ENCODE measurements at regions not wholly inside any gene's neighbourhood (a gene's known extent, or its start where the extent isn't known, plus 50 kb on each side); places are given as distances from the start of the nearest gene placed in this dataset.

DNA sequence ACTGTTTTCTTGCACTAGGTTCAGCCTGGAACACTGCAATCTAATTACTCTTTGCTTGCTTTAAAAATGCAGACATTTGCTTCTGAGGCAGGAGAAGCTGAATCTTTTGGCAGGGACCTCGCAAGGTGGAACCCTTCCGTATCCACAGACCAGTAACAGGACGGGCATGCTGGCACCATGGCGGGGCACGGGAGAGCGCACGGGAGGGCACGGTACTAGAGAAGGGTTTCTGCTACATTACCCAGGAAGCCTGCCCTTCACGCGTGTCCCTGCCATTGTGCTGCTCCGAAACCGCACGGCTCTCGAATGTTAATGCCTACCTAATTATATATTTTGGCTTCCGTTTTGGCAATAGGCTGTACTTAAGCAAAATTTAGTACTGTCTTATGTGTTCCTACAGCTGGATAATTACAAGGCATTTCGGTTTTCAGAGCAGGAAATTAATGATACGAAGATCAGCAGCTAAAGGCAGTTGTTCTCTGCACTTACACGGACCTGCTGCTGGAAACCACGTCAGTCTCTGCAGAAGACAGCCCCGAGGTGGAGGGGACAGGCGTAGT is 430.4 kb downstream of the IRS2 start:
- peaks cover under 1% of the 10 kb centered on the region for H3K4me1 Mint-ChIP-seq
- H3K27ac Mint-ChIP-seq, result no peak overlapping the region
- DNase-seq (no peak), ATAC-seq (no peak)
- H3K9me3 ChIP-seq (ENCODE audit: control insufficient read depth, low read length, poor library complexity, severe bottlenecking), result no peaks in the 10 kb centered on the region
- H3K36me3 Mint-ChIP-seq (ENCODE audit: low read depth), result no peaks in the 10 kb centered on the region
- no peak overlapping the region for H3K4me3 Mint-ChIP-seq
- peaks cover 25% of the 10 kb centered on the region for H3K27me3 Mint-ChIP-seq

DNA sequence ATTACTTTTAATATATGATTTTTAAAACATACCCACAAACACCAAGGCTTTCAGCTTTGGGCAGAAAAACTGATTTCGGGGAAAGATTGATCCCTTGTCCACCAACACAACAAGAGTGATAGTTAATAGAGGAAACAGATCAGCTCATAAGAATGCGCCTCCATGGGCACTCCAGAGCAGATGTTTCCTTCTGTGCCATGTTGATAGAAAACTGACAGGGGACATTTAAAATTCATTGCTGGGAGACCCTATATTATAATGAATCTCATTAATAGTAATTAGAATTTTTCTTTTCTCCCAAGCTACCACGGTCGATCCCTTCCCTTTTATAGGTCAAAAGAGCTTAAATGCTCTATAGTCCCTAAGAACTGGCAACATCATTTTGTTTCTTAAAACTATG is 431.2 kb downstream of the IRS2 start:
- Mint-ChIP-seq H3K27me3 (peaks cover 29% of the 10 kb centered on the region), H3K36me3 (ENCODE audit: low read depth) (no peaks in the 10 kb centered on the region), H3K4me3 (no peak overlapping the region), H3K27ac (no peak overlapping the region), H3K4me1 (no peaks in the 10 kb centered on the region)
- DNase-seq, result no peak
- no peak for ATAC-seq
- no peaks in the 10 kb centered on the region for H3K9me3 ChIP-seq (ENCODE audit: control insufficient read depth, low read length, poor library complexity, severe bottlenecking)

DNA sequence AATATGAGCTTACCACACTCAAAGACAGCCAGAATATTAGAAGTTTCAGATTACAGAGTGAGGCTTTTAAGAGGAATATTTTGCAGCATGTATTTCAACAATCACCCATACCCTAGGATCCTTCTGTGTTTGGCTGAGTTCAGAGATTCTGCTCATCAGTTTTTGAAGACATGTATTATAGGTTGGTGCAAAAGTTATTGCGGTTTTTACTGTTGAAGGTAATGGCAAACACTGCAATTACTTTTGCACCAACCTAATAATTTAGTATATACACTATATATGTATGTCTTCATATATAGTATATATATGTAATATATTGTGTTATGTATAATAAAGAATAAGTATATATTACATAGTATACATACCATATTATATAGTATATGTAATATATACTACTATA is 435.1 kb downstream of the IRS2 start:
- no peak for DNase-seq
- Mint-ChIP-seq H3K4me3 (no peak overlapping the region), H3K36me3 (ENCODE audit: low read depth) (no peaks in the 10 kb centered on the region), H3K4me1 (no peaks in the 10 kb centered on the region), H3K27ac (no peak overlapping the region), H3K27me3 (peaks cover 33% of the 10 kb centered on the region)
- H3K9me3 ChIP-seq (ENCODE audit: control insufficient read depth, low read length, poor library complexity, severe bottlenecking), result no peaks in the 10 kb centered on the region
- ATAC-seq, result no peak

DNA sequence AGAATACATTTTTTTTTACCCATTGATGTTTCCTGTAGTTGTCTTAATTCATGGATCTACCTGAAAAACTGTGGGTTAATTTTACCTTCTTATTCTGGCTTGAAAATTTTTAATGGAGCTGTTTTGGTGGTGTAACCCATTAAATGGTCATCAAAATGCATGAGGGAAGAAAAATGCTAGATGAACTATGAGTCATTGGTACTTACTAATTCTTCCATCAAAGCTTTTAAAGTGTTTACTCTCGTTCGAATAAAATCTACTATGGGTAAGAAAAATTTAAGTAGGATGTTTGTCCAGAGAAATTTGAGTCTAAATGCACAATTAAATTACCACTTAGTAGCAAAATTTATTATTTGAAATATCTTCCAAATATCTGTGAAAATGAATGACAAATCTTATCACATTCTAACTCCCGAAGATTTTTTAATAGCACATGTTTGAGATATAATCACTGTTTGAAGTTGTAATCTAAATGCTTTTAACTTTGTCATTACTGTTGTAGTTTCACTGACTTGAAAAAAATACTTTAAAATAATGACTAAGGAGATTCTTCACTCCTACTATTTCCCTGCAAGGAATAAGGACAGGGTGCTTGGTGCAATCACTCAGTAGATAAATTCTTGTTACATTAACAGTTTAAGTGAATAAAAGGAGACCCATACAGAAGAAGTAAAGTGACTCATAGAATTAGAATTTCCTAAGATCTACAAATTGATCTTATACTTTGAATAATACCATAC is 437.7 kb downstream of the IRS2 start:
- DNase-seq (no peak), ATAC-seq (no peak)
- Mint-ChIP-seq H3K27me3 (peaks cover 46% of the 10 kb centered on the region), H3K4me3 (no peak overlapping the region), H3K4me1 (no peaks in the 10 kb centered on the region), H3K36me3 (ENCODE audit: low read depth) (no peaks in the 10 kb centered on the region), H3K27ac (no peak overlapping the region)
- no peaks in the 10 kb centered on the region for H3K9me3 ChIP-seq (ENCODE audit: control insufficient read depth, low read length, poor library complexity, severe bottlenecking)

DNA sequence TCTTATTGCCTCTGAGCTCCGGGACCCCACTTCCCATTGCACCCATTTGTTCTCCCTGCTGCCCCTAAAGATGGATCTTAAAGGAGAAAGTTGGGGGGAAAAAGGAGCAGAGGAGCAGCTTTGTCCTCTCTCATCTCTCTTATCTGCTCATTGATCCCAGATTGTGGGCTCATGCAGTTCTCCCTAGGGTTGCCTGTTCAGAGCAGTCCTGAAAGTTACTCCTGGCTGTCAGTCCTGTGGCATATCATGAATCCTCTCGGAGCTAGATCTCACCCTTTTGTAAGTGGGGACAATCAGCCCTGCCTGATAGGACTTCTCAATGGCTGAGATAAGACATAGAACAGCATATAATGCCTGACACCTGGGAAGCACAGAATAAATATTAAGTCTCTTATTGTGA is 440.3 kb downstream of the IRS2 start:
- no peaks in the 10 kb centered on the region for H3K9me3 ChIP-seq (ENCODE audit: control insufficient read depth, low read length, poor library complexity, severe bottlenecking)
- no peak for DNase-seq
- Mint-ChIP-seq H3K27me3 (peaks cover 41% of the 10 kb centered on the region), H3K4me1 (no peaks in the 10 kb centered on the region), H3K36me3 (ENCODE audit: low read depth) (no peaks in the 10 kb centered on the region), H3K4me3 (no peak overlapping the region), H3K27ac (no peak overlapping the region)
- ATAC-seq, result no peak

DNA sequence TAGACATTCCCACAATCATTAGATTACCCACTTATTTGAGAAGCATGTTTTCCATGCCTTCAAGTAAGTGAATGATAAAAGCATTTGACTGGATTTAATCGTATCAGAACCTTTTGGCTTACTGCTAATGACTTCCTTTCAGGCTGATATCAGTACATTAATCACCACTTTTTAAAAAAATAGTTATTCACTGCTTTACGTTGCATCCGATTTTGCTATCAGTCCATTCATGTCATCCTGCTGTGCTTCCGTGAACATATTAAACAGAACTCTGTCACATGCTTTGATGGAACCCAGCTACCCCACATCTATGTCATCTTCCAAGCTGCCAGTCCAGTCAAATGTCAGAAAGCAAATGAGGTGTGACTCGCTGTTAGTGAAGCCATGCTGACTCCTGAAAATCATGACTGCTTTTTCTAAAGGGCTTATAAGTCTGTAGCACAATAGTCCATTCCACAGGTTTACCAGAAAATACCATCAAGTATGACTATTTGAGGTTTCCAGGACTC is 440.9 kb downstream of the IRS2 start:
- Mint-ChIP-seq H3K27ac (no peak overlapping the region), H3K4me1 (no peaks in the 10 kb centered on the region), H3K27me3 (peaks cover 37% of the 10 kb centered on the region), H3K36me3 (ENCODE audit: low read depth) (no peaks in the 10 kb centered on the region), H3K4me3 (no peak overlapping the region)
- ATAC-seq (no peak), DNase-seq (no peak)
- no peaks in the 10 kb centered on the region for H3K9me3 ChIP-seq (ENCODE audit: control insufficient read depth, low read length, poor library complexity, severe bottlenecking)

DNA sequence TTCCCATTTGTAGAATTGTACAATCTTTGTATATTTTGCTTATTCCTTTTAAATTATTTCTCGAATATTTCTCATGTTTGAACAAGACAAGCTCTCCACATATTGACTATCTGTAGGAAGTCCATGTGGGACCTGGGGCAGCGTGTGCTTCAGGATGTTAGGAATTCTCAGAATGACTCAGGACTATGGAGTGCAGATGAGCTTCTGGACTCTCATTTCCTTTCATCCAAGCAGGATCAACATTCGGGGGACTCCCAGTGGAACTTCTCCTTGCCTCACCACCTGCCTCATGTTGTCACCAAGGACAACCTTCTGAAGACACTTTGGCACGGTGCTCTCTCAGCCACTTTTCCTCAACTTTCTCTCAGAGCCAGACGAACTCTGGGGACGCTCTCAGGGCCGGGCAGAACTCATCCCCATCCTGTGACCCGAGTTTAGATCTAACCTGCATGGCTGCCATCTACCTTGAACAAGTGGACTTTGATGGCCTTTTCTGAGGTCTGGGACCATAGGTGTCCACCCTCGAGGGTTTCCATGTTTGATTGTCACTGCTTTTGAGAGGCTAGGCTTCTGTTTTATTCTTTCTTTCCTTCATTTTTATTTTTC is 441.7 kb downstream of the IRS2 start:
- no peak overlapping the region for H3K27ac Mint-ChIP-seq
- H3K4me3 Mint-ChIP-seq, result no peak overlapping the region
- H3K9me3 ChIP-seq (ENCODE audit: control insufficient read depth, low read length, poor library complexity, severe bottlenecking), result no peaks in the 10 kb centered on the region
- H3K36me3 Mint-ChIP-seq (ENCODE audit: low read depth), result no peaks in the 10 kb centered on the region
- H3K4me1 Mint-ChIP-seq, result no peaks in the 10 kb centered on the region
- ATAC-seq (no peak), DNase-seq (no peak)
- H3K27me3 Mint-ChIP-seq, result peaks cover 35% of the 10 kb centered on the region

DNA sequence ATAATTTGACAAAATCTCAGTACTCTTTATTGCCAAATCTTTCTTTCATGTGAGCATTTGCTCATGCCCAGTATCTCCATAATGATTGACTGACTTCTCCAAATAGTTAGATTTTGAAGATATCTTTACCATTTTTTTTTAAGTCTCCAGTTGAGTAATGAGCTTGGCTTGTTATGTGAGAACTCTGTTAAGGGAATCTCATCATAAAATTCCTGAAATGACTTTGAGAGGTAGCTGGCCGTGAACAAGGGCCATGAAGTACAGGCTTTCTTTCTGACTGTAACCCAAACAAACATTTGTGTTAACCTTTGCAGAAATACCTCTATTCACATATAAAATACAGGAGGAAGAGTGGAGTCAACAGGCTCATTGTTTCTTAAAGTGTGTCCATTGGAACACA is 449.7 kb downstream of the IRS2 start:
- H3K4me3 Mint-ChIP-seq, result no peak overlapping the region
- no peak for ATAC-seq
- DNase-seq, result no peak
- H3K27me3 Mint-ChIP-seq, result peaks cover 40% of the 10 kb centered on the region
- H3K36me3 Mint-ChIP-seq (ENCODE audit: low read depth), result no peaks in the 10 kb centered on the region
- H3K27ac Mint-ChIP-seq, result no peak overlapping the region
- H3K4me1 Mint-ChIP-seq, result no peaks in the 10 kb centered on the region
- no peaks in the 10 kb centered on the region for H3K9me3 ChIP-seq (ENCODE audit: control insufficient read depth, low read length, poor library complexity, severe bottlenecking)

DNA sequence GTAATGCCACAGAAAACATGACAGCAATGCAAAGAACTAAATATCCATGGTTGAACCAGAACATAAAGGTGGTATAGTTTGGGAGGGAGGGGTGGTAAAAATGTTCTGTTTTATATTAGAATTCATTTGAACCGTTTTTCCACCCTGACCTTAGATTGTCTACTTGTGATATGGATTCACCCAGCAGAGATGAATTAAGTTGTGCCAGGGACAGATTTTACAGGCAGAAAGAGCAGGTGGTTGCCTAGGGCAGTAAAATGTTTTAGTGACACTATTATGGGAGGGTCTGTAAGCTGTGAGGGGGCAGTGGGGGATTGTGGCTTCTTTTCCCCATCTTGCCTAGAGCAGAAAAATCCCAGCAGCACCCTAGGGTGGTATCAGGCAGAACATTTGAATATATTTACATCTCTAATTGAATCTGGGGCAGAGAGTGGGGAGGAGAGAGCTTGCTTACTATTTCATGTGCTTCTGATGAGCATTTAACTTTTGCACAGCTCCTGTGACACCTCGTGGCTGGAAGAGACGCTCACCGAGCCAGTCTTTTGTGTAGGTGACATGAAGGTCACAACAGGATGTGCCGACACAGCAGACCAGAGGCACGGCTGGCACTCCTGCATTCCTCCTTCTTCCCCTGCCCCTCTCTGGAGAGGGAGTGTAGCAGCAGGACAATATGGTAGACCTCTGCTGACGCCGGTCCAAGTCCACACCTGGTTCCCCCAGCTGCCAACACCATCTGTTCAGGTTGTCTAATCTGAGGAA is 452.3 kb downstream of the IRS2 start:
- Mint-ChIP-seq H3K27ac (no peak overlapping the region), H3K4me3 (no peak overlapping the region), H3K27me3 (peaks cover 26% of the 10 kb centered on the region), H3K36me3 (ENCODE audit: low read depth) (no peaks in the 10 kb centered on the region), H3K4me1 (no peaks in the 10 kb centered on the region)
- ATAC-seq, result no peak
- no peak for DNase-seq
- H3K9me3 ChIP-seq (ENCODE audit: control insufficient read depth, low read length, poor library complexity, severe bottlenecking), result no peaks in the 10 kb centered on the region

DNA sequence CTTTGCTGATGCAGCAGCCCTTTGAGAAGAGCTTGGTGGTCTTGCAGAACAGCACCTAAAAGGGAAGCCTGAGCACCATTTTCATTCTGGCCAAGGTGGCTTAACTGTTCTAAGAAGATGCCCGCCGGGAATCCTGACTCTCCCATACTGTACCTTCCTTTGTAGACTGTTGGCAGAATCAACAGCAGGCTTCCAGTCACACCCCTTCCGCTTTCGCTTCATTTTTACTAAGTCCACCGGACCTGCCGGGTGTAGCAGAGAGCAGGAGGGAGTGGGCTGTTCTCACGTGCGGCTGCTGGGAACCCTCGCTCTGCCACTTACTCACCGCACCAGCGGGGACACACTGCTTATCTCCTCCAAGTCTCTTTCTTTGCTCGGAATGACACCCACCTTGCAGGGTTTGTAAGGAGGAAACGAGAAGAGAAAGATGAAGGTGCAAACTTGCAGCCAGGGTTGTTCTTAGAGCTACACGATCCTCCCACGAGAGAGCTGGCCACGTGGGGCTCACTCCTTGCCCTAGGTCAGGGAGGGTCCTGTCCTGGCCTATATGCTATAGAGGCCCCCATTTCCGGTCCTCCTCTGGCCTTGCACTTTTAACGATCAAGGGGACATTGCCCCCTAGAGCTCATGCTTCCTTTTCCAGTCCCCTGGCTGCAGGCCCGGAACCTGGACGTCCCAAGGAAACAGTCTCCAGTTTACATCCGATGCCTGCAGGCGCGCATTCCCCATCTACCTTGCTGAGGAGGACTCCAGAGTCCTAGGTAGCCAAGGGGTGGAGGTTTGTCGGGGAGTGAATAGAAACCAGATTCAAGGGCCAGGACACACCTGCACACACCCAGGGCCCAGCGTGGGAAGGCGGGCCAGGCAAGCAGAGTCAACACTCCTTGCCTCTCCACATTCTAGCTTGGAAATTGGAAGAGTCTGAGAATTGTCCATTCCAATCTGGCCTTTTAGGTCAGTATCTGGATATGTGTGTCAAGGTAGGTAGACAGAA is 453.6 kb downstream of the IRS2 start:
- DNase-seq (no peak), ATAC-seq (no peak)
- Mint-ChIP-seq H3K27me3 (peaks cover 23% of the 10 kb centered on the region), H3K36me3 (ENCODE audit: low read depth) (no peaks in the 10 kb centered on the region), H3K27ac (no peak overlapping the region), H3K4me3 (no peak overlapping the region), H3K4me1 (no peaks in the 10 kb centered on the region)
- no peaks in the 10 kb centered on the region for H3K9me3 ChIP-seq (ENCODE audit: control insufficient read depth, low read length, poor library complexity, severe bottlenecking)

DNA sequence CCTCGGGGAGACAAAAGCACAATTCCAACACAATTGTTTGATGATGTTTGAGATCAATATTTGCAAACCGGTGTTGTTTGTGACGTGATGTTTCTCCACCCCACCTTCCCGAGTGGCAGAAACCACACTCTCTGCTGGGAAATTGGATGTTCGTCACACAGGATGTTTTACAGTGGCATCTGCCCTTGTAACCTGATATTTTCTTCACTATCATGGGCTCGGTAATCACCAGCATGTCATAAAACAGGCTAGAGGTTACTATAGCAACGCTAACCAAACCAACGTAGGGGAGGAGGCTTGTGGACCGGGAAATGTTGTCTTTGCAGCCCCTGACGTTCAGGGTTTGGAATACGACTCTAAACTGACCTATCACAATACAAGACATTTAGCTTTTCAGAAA is 454.5 kb downstream of the IRS2 start:
- Mint-ChIP-seq H3K27ac (no peak overlapping the region), H3K4me1 (no peaks in the 10 kb centered on the region), H3K36me3 (ENCODE audit: low read depth) (no peaks in the 10 kb centered on the region), H3K4me3 (no peak overlapping the region), H3K27me3 (peaks cover 23% of the 10 kb centered on the region)
- ATAC-seq, result no peak
- no peaks in the 10 kb centered on the region for H3K9me3 ChIP-seq (ENCODE audit: control insufficient read depth, low read length, poor library complexity, severe bottlenecking)
- DNase-seq, result no peak

DNA sequence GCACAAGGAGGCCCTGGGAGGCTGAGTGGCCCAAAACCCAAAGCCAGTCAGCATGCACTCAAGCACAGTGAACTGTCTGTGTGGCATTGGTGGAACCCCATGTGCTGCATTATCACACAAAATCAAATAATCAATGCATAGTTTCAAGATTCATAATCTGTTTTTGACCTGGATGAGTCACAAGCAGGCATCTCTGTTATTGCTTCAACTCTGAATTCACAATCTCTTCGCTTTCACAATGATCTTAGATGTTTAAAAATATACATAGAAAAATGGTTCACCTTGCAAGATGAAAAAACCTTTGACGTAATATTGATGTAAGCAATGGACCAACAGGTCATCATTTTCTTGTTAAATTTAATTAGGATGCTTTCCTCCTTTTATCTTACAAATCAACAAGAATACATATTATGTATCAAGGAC is 455.4 kb downstream of the IRS2 start:
- Mint-ChIP-seq H3K36me3 (ENCODE audit: low read depth) (no peaks in the 10 kb centered on the region), H3K27me3 (peaks cover 21% of the 10 kb centered on the region), H3K4me3 (no peak overlapping the region), H3K4me1 (no peaks in the 10 kb centered on the region), H3K27ac (no peak overlapping the region)
- no peaks in the 10 kb centered on the region for H3K9me3 ChIP-seq (ENCODE audit: control insufficient read depth, low read length, poor library complexity, severe bottlenecking)
- DNase-seq (no peak), ATAC-seq (no peak)
